Activated T-helper 1 cell treated with anti-CD3 and anti-CD28 coated beads, Interleukin-12 subunit alpha, Interleukin-12 subunit beta, Interleukin-2, Interleukin-4 antibody, amounts not matched to agents 30 ng/mL and 10 ng/mL and 1 ng/mL, durations not matched to agents 14 hours and 24 hours and 36 hours (primary cell): ENCODE measurements at regions not wholly inside any gene's neighbourhood (a gene's known extent, or its start where the extent isn't known, plus 50 kb on each side); places are given as distances from the start of the nearest gene placed in this dataset.
A peak's percentile ranks its signal among the peaks of the same experiment; 100 is the strongest.
"Not testable (repeated sequence)": the region's sequence is repeated elsewhere in the genome, so short reads cannot be mapped to it uniquely, and the experiment has no call there.

ENCODE experiments used
- DNase-seq: peaks from one replicate; pipeline ENCODE4 v3.0.0; 2021; ENCODE audit warnings: low spot score
- H3K27ac Mint-ChIP-seq: one replicate; pipeline ENCODE4 v1.8.0; 2021; ENCODE audit warnings: mild to moderate bottlenecking, mixed read lengths
- H3K27me3 Mint-ChIP-seq: one replicate; pipeline ENCODE4 v1.8.0; 2022; ENCODE audit warnings: mild to moderate bottlenecking, moderate library complexity, mixed read lengths; ENCODE audit not compliant: insufficient read depth
- H3K36me3 Mint-ChIP-seq: one replicate; pipeline ENCODE4 v1.8.0; 2021; ENCODE audit warnings: low read depth, mixed read lengths
- H3K4me1 Mint-ChIP-seq: one replicate; pipeline ENCODE4 v1.8.0; 2021; ENCODE audit warnings: low read depth, mixed read lengths
- H3K4me3 Mint-ChIP-seq: one replicate; pipeline ENCODE4 v1.8.0; 2021; ENCODE audit warnings: mild to moderate bottlenecking, moderate library complexity, mixed read lengths
- H3K9me3 Mint-ChIP-seq: one replicate; pipeline ENCODE4 v1.8.0; 2021; ENCODE audit warnings: mixed read lengths
- intact Hi-C: fragments of 100-400 bp; cut with micrococcal nuclease; formaldehyde crosslinking; loops from one replicate; pipeline ENCODE4 v1.15.1; 2024

DNA sequence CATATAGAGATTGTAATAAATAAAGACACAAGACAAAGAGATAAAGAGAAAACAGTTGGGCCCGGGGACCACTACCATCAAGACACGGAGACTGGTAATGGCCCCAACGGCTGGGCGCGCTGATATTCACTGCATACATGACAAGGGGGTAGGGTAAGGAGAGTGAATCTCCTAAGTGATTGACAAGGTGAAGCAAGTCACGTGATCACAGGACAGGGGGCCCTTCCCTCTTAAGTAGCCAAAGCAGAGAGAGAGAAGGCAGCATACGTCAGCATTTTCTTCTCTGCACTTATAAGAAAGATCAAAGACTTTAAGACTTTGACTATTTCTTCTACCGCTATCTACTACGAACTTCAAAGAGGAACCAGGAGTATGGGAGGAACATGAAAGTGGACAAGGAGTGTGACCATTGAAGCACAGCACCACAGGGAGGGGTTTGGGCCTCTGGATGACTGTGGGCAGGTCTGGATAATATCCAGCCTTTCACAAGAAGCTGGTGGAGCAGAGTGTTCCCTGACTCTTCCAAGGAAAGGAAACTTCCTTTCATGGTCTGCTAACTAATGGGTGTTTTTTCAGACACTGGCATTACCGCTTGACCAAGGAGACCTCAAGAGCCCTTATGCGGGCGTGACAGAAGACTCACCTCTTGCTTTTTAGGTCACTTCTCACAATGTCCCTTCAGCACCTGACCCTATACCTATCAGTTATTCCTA lies 75.6 kb downstream of the MRPL39 start:
- peaks cover 15% of the 10 kb centered on the region for H3K9me3 Mint-ChIP-seq
- H3K4me1 Mint-ChIP-seq, intact Hi-C loops, DNase-seq, H3K36me3 Mint-ChIP-seq, H3K4me3 Mint-ChIP-seq, H3K27me3 Mint-ChIP-seq: not testable (repeated sequence)
- peak overlapping the region; percentile 15 for H3K27ac Mint-ChIP-seq

DNA sequence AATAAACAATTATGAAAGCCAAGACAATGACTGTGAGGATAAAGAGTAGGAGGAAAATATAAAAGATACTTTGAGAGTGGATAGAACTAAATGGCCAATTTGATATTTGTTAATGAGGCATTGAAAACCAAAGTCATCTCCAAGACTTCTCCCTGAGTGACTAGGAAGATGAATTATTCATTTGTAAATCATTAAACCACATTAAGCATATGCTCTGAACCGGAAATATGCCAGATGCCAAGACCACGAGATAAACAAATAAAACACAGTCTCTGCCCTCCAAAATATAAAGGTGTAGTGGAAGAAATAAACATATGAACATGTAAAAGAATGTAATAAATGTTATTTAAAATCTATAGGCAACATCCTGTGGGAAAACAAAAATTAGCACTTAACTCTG lies 78.8 kb downstream of the MRPL39 start:
- Mint-ChIP-seq H3K27me3 (no peaks in the 10 kb centered on the region), H3K4me3 (no peak overlapping the region)
- intact Hi-C loops = no loop called here

DNA sequence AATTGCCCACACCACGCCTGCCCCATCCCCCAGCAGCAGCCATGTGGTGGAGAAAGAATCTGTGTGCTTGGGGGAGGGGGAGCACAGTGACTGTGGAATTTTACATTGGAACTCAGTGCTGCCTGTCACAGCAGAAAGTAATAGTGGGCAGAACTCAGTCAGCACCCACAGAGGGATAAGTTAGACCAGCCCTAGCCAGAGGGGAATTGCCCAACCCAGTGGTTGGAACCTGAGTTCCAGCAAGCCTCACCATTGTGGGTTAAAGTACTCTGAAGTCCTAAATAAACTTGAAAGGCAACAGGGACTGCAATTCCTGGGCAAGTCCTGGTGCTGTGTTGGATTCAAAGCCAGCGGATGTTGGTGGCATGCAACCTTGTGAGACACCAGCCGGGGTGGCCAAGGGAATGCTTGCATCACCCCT lies 88.8 kb downstream of the MRPL39 start:
- intact Hi-C loops = no loop called here
- peaks cover 17% of the 10 kb centered on the region for H3K4me1 Mint-ChIP-seq
- no peak overlapping the region for H3K27ac Mint-ChIP-seq
- H3K27me3 Mint-ChIP-seq = peaks cover 3% of the 10 kb centered on the region
- H3K36me3 Mint-ChIP-seq = peaks cover 6% of the 10 kb centered on the region
- no peak overlapping the region for H3K4me3 Mint-ChIP-seq
- peaks cover 20% of the 10 kb centered on the region for H3K9me3 Mint-ChIP-seq
- no peak for DNase-seq

More for the DNA sequence above, 78.8 kb downstream of the MRPL39 start:
- no peak for DNase-seq
- H3K4me1 Mint-ChIP-seq = no peaks in the 10 kb centered on the region
- H3K9me3 Mint-ChIP-seq = peaks cover 7% of the 10 kb centered on the region
- H3K36me3 Mint-ChIP-seq = peaks cover 3% of the 10 kb centered on the region
- H3K27ac Mint-ChIP-seq = no peak overlapping the region

DNA sequence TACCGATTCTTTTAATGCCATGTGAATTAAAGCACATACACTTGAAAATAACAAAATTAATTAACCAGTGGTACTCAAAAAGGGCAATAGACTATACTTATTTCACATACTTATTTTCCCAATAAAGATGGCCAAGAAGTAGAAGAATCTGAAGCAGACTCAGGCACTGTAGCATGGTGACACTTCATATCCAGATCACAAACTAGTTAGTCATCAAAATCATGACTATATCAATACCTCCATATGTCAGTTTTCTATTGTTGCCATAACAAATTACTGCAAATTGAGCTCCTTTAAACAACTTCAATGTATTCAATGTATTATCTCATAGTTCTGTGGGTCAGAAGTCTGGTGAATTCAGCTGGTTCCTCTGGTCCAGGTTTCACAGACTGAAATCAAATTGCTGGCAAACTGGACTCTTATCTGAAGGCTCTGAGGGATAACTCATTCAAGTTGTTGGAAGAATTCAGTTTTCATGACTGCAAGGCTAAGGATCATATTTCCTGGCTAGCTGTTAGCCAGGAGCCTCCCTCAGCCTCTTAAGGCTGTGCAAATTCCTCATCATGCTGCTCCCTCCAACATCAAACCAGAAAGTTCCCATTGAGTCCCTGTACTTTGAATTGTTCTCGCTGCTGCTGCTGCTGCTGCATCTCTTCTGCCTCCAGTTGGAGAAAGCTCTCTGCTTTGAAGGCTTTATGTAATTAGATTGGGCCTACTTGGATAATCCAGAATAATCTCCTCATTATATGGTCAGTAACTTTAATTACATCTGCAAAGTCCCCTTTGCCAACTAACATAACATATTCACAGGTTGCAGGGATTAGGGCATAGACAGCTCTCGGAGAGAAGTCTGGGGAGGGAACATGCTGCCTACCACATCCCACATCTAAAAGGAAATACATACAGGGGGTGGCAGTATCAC lies 91.5 kb downstream of the MRPL39 start:
- peaks cover 13% of the 10 kb centered on the region for H3K36me3 Mint-ChIP-seq
- no peaks in the 10 kb centered on the region for H3K27me3 Mint-ChIP-seq
- H3K4me1 Mint-ChIP-seq = peaks cover 34% of the 10 kb centered on the region
- intact Hi-C loops = no loop called here
- no peak overlapping the region for H3K4me3 Mint-ChIP-seq
- peaks cover 9% of the 10 kb centered on the region for H3K9me3 Mint-ChIP-seq
- no peak overlapping the region for H3K27ac Mint-ChIP-seq
- no peak for DNase-seq

DNA sequence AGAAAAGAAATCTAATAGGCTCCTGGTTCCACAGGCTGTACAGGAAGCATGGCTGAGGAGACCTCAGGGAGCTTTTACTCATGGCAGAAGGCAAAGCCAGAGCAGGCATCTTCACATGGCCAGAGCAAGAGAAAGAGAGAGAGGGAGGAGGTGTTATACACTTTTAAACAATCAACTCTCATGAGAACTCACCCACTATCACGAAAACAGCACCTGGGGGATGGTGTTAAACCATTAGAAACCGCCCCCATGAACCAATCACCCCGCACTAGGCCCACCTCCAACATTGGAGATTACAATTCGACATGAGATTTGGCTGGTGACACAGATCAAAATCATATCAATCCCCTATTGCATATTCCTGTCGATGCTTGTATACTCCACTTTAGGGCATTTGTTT lies 93.5 kb downstream of the MRPL39 start:
- intact Hi-C loops = no loop called here
- Mint-ChIP-seq H3K27me3 (no peaks in the 10 kb centered on the region), H3K4me3 (no peak overlapping the region), H3K4me1 (peaks cover 38% of the 10 kb centered on the region), H3K27ac (no peak overlapping the region), H3K9me3 (peaks cover 3% of the 10 kb centered on the region), H3K36me3 (peaks cover 14% of the 10 kb centered on the region)
- DNase-seq = no peak

DNA sequence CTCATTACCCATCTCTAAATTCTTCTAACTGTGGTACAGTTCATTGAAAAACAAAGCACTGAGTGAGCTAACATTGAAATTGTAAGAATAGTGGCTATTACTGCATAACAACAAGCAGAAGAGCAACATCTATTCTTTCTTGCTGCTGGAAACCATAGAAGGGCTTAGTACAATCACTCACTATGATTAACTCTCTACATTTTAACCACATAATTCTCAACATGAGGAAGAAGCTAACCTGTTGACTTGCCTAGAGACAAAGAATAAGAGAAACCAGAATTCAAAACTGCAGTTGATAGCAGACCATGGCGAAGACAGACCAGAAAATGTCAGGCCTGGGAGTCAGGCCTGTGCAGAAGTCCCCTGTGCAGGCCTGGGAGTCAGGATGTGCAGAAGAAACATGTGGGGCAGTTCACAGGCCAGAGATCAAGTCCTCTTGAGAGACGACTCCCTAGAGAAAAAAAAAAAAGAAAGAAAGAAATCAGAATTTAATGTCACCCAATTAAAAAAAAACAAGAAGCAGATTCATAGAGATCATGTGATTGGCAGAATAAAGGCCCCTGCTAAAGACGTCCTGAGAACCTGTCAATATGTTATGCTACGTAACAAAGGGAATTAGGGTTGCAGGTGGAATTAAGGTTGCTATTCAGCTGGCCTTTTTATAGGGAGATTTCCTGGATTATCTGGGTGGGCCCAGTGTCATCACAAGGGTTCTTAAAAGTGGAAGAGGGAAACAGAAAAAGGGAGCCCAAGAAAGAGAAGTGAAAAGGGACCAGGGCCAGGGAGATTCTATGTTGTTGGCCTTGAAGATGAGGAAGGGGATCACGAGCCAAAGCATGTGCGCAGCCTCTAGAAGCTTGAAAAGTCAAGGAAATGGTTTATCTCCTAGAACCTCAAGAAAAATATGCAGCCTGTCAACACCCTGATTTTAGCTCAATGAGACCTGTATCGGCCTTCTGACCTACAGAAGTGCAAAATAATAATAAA lies 94.9 kb downstream of the MRPL39 start:
- Mint-ChIP-seq H3K4me1 (peaks cover 47% of the 10 kb centered on the region), H3K9me3 (peaks cover 3% of the 10 kb centered on the region), H3K27ac (peak overlapping the region; percentile 65), H3K27me3 (no peaks in the 10 kb centered on the region), H3K4me3 (peak overlapping the region; percentile 31), H3K36me3 (peaks cover 14% of the 10 kb centered on the region)
- intact Hi-C loops = no loop called here
- no peak for DNase-seq

DNA sequence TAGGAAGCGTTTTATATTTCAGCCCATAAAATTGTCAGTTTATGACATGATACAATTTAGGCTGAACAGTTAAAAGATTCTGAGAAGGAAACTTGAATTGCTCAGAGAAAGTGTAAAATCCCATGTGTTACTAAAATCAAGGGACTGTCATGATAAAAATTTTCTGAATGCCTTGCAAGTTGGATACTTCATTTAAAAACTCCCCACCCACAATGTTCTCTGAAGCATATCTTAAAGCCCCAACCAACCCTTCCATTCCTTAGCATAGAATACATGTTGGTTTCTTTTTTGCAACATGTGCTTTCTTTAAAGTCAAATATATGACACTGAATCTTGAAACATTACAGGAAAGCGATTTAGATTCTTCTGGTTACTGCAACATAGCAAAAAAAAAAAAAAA lies 97.4 kb downstream of the MRPL39 start:
- Mint-ChIP-seq H3K36me3 (peaks cover 14% of the 10 kb centered on the region), H3K27ac (peak overlapping the region; percentile 13), H3K9me3 (peaks cover 3% of the 10 kb centered on the region), H3K27me3 (no peaks in the 10 kb centered on the region), H3K4me3 (no peak overlapping the region), H3K4me1 (peaks cover 42% of the 10 kb centered on the region)
- DNase-seq = no peak
- intact Hi-C loops = loop anchor here (1.0 kb wide), 9 partner anchors 8 to 224 kb away; partner anchors contain the start of genes ATP5PF and GABPA

DNA sequence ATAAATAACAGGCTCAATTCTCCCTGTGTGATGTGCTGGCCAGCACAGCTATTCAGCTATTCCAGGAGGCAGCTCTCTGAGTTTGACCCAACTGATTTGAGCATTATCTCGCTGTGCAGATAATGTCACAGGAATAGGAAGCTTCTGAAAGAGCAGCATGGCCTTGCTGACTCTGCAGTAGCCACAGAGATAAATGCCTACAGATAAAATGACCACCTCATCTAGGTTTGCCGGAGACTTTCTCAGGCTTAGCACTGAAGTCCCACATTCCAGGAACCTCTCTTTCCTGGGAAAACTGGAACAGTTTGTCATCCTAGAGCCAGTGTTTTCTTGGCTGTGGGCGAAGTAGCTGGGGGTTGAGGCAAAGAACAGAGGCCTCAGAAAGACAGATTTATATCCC lies 98.9 kb downstream of the MRPL39 start:
- DNase-seq = no peak
- no peak overlapping the region for H3K4me3 Mint-ChIP-seq
- H3K36me3 Mint-ChIP-seq = peaks cover 10% of the 10 kb centered on the region
- H3K27me3 Mint-ChIP-seq = no peaks in the 10 kb centered on the region
- peaks cover 44% of the 10 kb centered on the region for H3K4me1 Mint-ChIP-seq
- peaks cover 9% of the 10 kb centered on the region for H3K9me3 Mint-ChIP-seq
- H3K27ac Mint-ChIP-seq = peak overlapping the region; percentile 8
- intact Hi-C loops = no loop called here

DNA sequence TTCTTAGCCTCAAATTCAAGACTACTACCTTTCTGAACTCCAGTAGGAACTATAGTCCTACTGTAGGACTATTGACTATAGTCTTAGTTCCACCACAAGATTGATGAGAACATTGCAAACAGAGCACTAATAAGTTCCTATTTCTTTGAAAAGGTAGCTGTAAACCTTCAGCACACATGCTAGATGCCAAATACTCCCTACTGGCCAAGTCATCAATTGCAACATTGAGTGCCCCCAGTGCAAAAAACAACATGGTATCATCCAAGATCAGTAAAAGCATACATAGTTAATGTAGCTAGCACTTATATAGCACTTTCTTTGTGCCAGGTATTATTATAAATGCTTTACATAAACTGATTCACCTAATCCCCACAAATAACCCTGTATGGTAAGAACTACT lies 99.8 kb downstream of the MRPL39 start:
- DNase-seq = no peak
- Mint-ChIP-seq H3K36me3 (peaks cover 9% of the 10 kb centered on the region), H3K9me3 (peaks cover 9% of the 10 kb centered on the region), H3K4me3 (no peak overlapping the region), H3K27me3 (no peaks in the 10 kb centered on the region), H3K4me1 (peaks cover 40% of the 10 kb centered on the region), H3K27ac (no peak overlapping the region)
- intact Hi-C loops = no loop called here

DNA sequence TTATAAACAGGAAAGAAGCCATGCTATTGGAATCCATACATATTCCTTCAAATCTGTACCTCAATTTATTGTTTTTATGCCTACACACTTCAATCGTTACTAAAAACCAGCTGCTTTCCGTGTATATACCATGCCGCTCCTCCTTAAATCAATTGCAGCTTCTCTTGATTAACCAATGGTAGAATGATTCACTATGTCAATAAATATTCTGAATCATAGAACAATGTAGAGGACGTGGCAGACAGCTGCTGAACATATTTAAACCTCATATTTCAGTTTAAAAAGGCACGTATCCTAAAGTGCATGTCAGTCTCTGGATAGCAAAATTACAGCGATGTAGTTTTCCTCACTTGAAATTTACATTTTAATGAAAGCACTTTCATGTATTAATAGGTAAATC lies 100.4 kb downstream of the MRPL39 start:
- peaks cover 13% of the 10 kb centered on the region for H3K9me3 Mint-ChIP-seq
- H3K4me1 Mint-ChIP-seq = peaks cover 38% of the 10 kb centered on the region
- H3K4me3 Mint-ChIP-seq = no peak overlapping the region
- intact Hi-C loops = no loop called here
- H3K27ac Mint-ChIP-seq = no peak overlapping the region
- peaks cover 4% of the 10 kb centered on the region for H3K36me3 Mint-ChIP-seq
- DNase-seq = no peak
- H3K27me3 Mint-ChIP-seq = no peaks in the 10 kb centered on the region

DNA sequence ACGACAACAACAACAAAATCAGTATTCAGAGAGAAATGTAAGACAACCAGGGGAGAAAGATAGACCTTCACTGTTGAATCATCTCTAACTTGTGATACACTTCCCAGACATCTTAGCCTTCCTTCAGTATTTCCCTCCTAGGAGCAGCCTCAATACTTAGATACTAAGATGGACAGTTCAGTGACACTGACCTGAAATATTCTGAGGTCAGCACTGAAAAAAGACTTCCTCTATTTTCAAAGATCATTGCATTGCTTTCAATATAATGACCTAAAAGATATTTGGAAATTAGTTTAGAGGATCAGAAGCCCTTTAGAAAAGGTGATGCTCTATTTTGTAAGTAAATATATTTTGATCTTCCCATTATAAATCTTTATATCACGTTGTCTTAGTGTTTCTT lies 101.0 kb downstream of the MRPL39 start:
- intact Hi-C loops = no loop called here

DNA sequence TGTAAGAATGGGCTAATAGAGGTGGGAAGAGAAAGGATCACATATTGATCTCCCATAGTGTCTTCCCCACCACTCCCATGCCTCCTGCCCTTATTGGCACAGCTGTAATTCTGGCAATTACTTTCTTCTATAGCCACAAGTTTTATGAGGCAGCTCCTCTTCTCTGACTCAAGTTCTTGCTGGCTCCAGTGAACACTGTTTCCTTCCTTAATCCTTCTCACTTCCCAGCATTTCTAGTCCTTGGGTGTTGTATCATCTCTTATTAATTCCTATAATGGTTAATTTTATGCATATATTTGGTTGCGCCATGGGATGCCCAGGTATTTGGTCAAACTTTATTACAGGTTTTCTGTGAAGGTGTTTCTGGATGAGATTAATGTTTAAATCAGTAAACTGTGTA lies 103.3 kb downstream of the MRPL39 start:
- H3K27ac Mint-ChIP-seq = no peak overlapping the region
- peaks cover 37% of the 10 kb centered on the region for H3K4me1 Mint-ChIP-seq
- peaks cover 25% of the 10 kb centered on the region for H3K9me3 Mint-ChIP-seq
- intact Hi-C loops = loop anchor here (2.0 kb wide), 1 partner anchor 83 kb away; no protein-coding TSS in a partner anchor
- no peaks in the 10 kb centered on the region for H3K27me3 Mint-ChIP-seq
- no peak for DNase-seq
- H3K4me3 Mint-ChIP-seq = no peak overlapping the region
- H3K36me3 Mint-ChIP-seq = peaks cover 2% of the 10 kb centered on the region

More for the DNA sequence above, 101.0 kb downstream of the MRPL39 start:
- DNase-seq = no peak
- Mint-ChIP-seq H3K4me3 (no peak overlapping the region), H3K9me3 (peaks cover 16% of the 10 kb centered on the region), H3K27ac (no peak overlapping the region), H3K27me3 (no peaks in the 10 kb centered on the region), H3K36me3 (peaks cover 4% of the 10 kb centered on the region), H3K4me1 (peaks cover 42% of the 10 kb centered on the region)
